Liver (tissue), 8 donors: ENCODE measurements at regions not wholly inside any gene's neighbourhood (a gene's known extent, or its start where the extent isn't known, plus 50 kb on each side); places are given as distances from the start of the nearest gene placed in this dataset.

Experiments
- DNase-seq: peaks from one replicate; pipeline ENCODE4 v3.0.0-alpha.2; 2017; ENCODE audit warnings: low spot score
- H3K27ac ChIP-seq, 2 donors: one replicate each; pipeline ENCODE4 v1.7.0; 2013; ENCODE audit warnings: inconsistent platforms in 2 of 2, low read length in 2 of 2, control low read depth in 1 of 2, low read depth in 1 of 2, mild to moderate bottlenecking in 1 of 2
- H3K27me3 ChIP-seq, 4 donors: one replicate each; pipeline versions ENCODE4 v1.6.1 to v1.7.0; 2013; ENCODE audit warnings: low read length in 3 of 4, inconsistent platforms in 1 of 4, mild to moderate bottlenecking in 1 of 4, moderate library complexity in 1 of 4; ENCODE audit not compliant: control insufficient read depth in 4 of 4, insufficient read depth in 4 of 4
- H3K36me3 ChIP-seq, 4 donors: one replicate each; pipeline versions ENCODE4 v1.6.1 to v1.7.0; 2013; ENCODE audit warnings: low read length in 3 of 4, mild to moderate bottlenecking in 3 of 4, low read depth in 1 of 4, moderate library complexity in 1 of 4; ENCODE audit not compliant: control insufficient read depth in 4 of 4, insufficient read depth in 3 of 4
- H3K4me1 ChIP-seq, 4 donors: one replicate each; pipeline versions ENCODE4 v1.6.1 to v1.7.0; 2013; ENCODE audit warnings: low read length in 3 of 4, mild to moderate bottlenecking in 3 of 4, moderate library complexity in 1 of 4; ENCODE audit not compliant: control insufficient read depth in 4 of 4, insufficient read depth in 4 of 4
- H3K4me3 ChIP-seq, 3 donors: one replicate each; pipeline versions ENCODE4 v1.6.1 to v1.7.0; 2013; ENCODE audit warnings: low read length in 3 of 3, control low read depth in 1 of 3, low read depth in 1 of 3, mild to moderate bottlenecking in 1 of 3
- H3K9ac ChIP-seq, 2 donors: one replicate each; pipeline ENCODE4 v1.7.0; 2013; ENCODE audit warnings: low read length in 2 of 2, mild to moderate bottlenecking in 2 of 2, moderate library complexity in 2 of 2, control low read depth in 1 of 2, low read depth in 1 of 2
- H3K9me3 ChIP-seq, 4 donors: one replicate each; pipeline versions ENCODE4 v1.6.1 to v1.7.0; 2013; ENCODE audit warnings: low read length in 3 of 4; ENCODE audit not compliant: control insufficient read depth in 4 of 4
- CTCF ChIP-seq: fragments of 150-350 bp; IDR thresholded peaks from 2 replicates; pipeline ENCODE4 v1.5.1; 2017; ENCODE audit warnings: improper control_type of control experiment, low read depth, low read length; ENCODE audit not compliant: missing input control
- EGR1 ChIP-seq, 2 donors: IDR thresholded peaks; 2 replicates each; pipeline ENCODE4 v1.6.1; 2016 to 2018; ENCODE audit warnings: antibody characterized with exemption in 2 of 2, low read depth in 2 of 2
- FOXA1 ChIP-seq: IDR thresholded peaks from 2 replicates; pipeline ENCODE4 v1.6.1; 2016; ENCODE audit warnings: antibody characterized with exemption
- FOXA2 ChIP-seq: IDR thresholded peaks from 2 replicates; pipeline ENCODE4 v1.6.1; 2016; ENCODE audit warnings: antibody characterized with exemption
- GABPA ChIP-seq, 2 donors: IDR thresholded peaks in 1 of 2; conservative IDR thresholded peaks in 1 of 2; 2 replicates each; pipeline ENCODE4 v1.6.1; 2016; ENCODE audit warnings: antibody characterized with exemption in 2 of 2, mild to moderate bottlenecking in 1 of 2, moderate library complexity in 1 of 2
- HNF4A ChIP-seq, 2 donors: conservative IDR thresholded peaks; 2 replicates each; pipeline ENCODE4 v1.6.1; 2016; ENCODE audit warnings: antibody characterized with exemption in 2 of 2, mild to moderate bottlenecking in 2 of 2
- HNF4G ChIP-seq: IDR thresholded peaks from 2 replicates; pipeline ENCODE4 v1.6.1; 2016; ENCODE audit warnings: antibody characterized with exemption
- JUND ChIP-seq, 2 donors: IDR thresholded peaks; 2 replicates each; pipeline ENCODE4 v1.6.1; 2016; ENCODE audit warnings: antibody characterized with exemption in 2 of 2
- NR2F2 ChIP-seq: IDR thresholded peaks from 2 replicates; pipeline ENCODE4 v1.6.1; 2016; ENCODE audit warnings: antibody characterized with exemption
- RAD21 ChIP-seq, 2 donors: IDR thresholded peaks; 2 replicates each; pipeline ENCODE4 v1.6.1; 2016; ENCODE audit warnings: antibody characterized with exemption in 2 of 2, mild to moderate bottlenecking in 2 of 2
- RXRA ChIP-seq, 2 donors: IDR thresholded peaks; 2 replicates each; pipeline ENCODE4 v1.6.1; 2017 to 2018; ENCODE audit warnings: antibody characterized with exemption in 2 of 2, mild to moderate bottlenecking in 1 of 2
- SP1 ChIP-seq: IDR thresholded peaks from 2 replicates; pipeline ENCODE4 v1.6.1; 2018; ENCODE audit warnings: antibody characterized with exemption, mild to moderate bottlenecking
- TAF1 ChIP-seq: conservative IDR thresholded peaks from 2 replicates; pipeline ENCODE4 v1.6.1; 2016; ENCODE audit warnings: antibody characterized with exemption, mild to moderate bottlenecking
- YY1 ChIP-seq: IDR thresholded peaks from 2 replicates; pipeline ENCODE4 v1.6.1; 2016; ENCODE audit warnings: antibody characterized with exemption, mild to moderate bottlenecking
- ZBTB33 ChIP-seq: IDR thresholded peaks from 2 replicates; pipeline ENCODE4 v1.6.1; 2016; ENCODE audit warnings: antibody characterized with exemption
- WGBS: extraction: QIAGEN DNeasy Blood & Tissue Kit; methylation state at CpG from one replicate; pipeline ENCODE4 v1.1.7; 2013; 5-methylcytosine and 5-hydroxymethylcytosine counted together
- TF ChIP-seq, protein P1 (sequence below): IDR thresholded peaks from 2 replicates; pipeline ENCODE4 v1.6.1; 2016; ENCODE audit warnings: antibody characterized with exemption
- TF ChIP-seq, protein P2 (sequence below): IDR thresholded peaks from 2 replicates; pipeline ENCODE4 v1.6.1; 2016; ENCODE audit warnings: antibody characterized with exemption
- TF ChIP-seq, protein P3 (sequence below): IDR thresholded peaks from 2 replicates; pipeline ENCODE4 v1.6.1; 2016; ENCODE audit warnings: antibody characterized with exemption, mild to moderate bottlenecking
- donor health status: healthy.
- donor health status: healthy.
- donor health status: healthy.
- donor health status: healthy.
- donor health status: healthy.

- Histone ChIP-seq H3K36me3 (no peaks in the 10 kb centered on the region), H3K9me3 (no peaks in the 10 kb centered on the region), H3K4me1 (peaks cover 0 to 8% (median 6%) of the 10 kb centered on the region in 4 donors), H3K27ac (no peak overlapping the region), H3K27me3 (no peaks in the 10 kb centered on the region), H3K9ac (no peak overlapping the region), H3K4me3 (no peak overlapping the region)
- DNase-seq, result no peak
- no peak for TF ChIP-seq FOXA1
- no peak for TF ChIP-seq TAF1
- TF ChIP-seq RAD21 (IDR thresholded peaks at IDR 0.05), result no peak
- TF ChIP-seq, protein P1, sequence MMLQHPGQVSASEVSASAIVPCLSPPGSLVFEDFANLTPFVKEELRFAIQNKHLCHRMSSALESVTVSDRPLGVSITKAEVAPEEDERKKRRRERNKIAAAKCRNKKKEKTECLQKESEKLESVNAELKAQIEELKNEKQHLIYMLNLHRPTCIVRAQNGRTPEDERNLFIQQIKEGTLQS, result no peak
- no peak for TF ChIP-seq YY1
- no peak for TF ChIP-seq HNF4A (conservative IDR thresholded peaks at IDR 0.05)
- 78% methylated on average over 2 of the region's 2 CpGs for WGBS
Measured at GRCh38 chr7:8818406-8818805, 385.0 kb downstream of the NXPH1 start.

- no peak for DNase-seq
- H3K4me3 ChIP-seq, result no peak overlapping the region
- no peak overlapping the region for H3K27ac ChIP-seq
- H3K9ac ChIP-seq, result no peak overlapping the region
- peaks cover 0 to 8% (median 6%) of the 10 kb centered on the region in 4 donors for H3K4me1 ChIP-seq
- TF ChIP-seq, protein P1, result no peak
- TF ChIP-seq RAD21 (IDR thresholded peaks at IDR 0.05) (peak; percentile 65 to 77), SP1 (peak; percentile 65), EGR1 (IDR thresholded peaks at IDR 0.05; ENCODE audit: low read depth in 2 of 2) (no peak), HNF4G (peak; percentile 72), YY1 (no peak), HNF4A (conservative IDR thresholded peaks at IDR 0.05) (peak; percentile 75 to 93), CTCF (peak; percentile 2), FOXA2 (no peak), RXRA (IDR thresholded peaks at IDR 0.05) (peak; percentile 80 to 84), NR2F2 (no peak), TAF1 (no peak), GABPA (IDR thresholded peaks at IDR 0.05 in 1 of 2, conservative IDR thresholded peaks at IDR 0.05 in 1 of 2) (no peak), FOXA1 (no peak), ZBTB33 (no peak), JUND (IDR thresholded peaks at IDR 0.05) (no peak)
- TF ChIP-seq, protein P2, sequence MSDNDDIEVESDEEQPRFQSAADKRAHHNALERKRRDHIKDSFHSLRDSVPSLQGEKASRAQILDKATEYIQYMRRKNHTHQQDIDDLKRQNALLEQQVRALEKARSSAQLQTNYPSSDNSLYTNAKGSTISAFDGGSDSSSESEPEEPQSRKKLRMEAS, result no peak
- TF ChIP-seq, protein P3, sequence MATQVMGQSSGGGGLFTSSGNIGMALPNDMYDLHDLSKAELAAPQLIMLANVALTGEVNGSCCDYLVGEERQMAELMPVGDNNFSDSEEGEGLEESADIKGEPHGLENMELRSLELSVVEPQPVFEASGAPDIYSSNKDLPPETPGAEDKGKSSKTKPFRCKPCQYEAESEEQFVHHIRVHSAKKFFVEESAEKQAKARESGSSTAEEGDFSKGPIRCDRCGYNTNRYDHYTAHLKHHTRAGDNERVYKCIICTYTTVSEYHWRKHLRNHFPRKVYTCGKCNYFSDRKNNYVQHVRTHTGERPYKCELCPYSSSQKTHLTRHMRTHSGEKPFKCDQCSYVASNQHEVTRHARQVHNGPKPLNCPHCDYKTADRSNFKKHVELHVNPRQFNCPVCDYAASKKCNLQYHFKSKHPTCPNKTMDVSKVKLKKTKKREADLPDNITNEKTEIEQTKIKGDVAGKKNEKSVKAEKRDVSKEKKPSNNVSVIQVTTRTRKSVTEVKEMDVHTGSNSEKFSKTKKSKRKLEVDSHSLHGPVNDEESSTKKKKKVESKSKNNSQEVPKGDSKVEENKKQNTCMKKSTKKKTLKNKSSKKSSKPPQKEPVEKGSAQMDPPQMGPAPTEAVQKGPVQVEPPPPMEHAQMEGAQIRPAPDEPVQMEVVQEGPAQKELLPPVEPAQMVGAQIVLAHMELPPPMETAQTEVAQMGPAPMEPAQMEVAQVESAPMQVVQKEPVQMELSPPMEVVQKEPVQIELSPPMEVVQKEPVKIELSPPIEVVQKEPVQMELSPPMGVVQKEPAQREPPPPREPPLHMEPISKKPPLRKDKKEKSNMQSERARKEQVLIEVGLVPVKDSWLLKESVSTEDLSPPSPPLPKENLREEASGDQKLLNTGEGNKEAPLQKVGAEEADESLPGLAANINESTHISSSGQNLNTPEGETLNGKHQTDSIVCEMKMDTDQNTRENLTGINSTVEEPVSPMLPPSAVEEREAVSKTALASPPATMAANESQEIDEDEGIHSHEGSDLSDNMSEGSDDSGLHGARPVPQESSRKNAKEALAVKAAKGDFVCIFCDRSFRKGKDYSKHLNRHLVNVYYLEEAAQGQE, result no peak
- no peaks in the 10 kb centered on the region for H3K27me3 ChIP-seq
- WGBS, result 27% methylated on average over 2 of the region's 2 CpGs
- H3K9me3 ChIP-seq, result no peaks in the 10 kb centered on the region
- no peaks in the 10 kb centered on the region for H3K36me3 ChIP-seq
Measured at GRCh38 chr7:8822595-8822994, 389.2 kb downstream of the NXPH1 start.
